Naive thymus-derived CD4-positive, alpha-beta T cell (primary cell): ENCODE measurements at regions not wholly inside any gene's neighbourhood (a gene's known extent, or its start where the extent isn't known, plus 50 kb on each side); places are given as distances from the start of the nearest gene placed in this dataset.

Experiments
- ATAC-seq: fragments of 150-1000 bp; cut with Tn5 transposase; 2 replicates; pipeline ENCODE4 v1.10.0; 2021; ENCODE audit warnings: mild to moderate bottlenecking, moderate library complexity
- CTCF ChIA-PET: fragments of 350-600 bp; sonication (Branson Sonifier 250); formaldehyde crosslinking; loops from one replicate; lab custom pipeline; 2021; ENCODE audit warnings: antibody characterized with exemption; lab: Charles Lee
- POLR2A ChIA-PET: fragments of 350-600 bp; sonication (Branson Sonifier 250); formaldehyde crosslinking; loops from one replicate; lab custom pipeline; 2021; ENCODE audit warnings: antibody characterized with exemption, inconsistent platforms; lab: Charles Lee
- DNase-seq, 9 donors: peaks; one replicate each; pipeline versions ENCODE4 v3.0.0 to v3.0.0-alpha.2; 2020 to 2022; ENCODE audit warnings: mixed read lengths in 1 of 9
- H3K27ac ChIP-seq: one replicate; pipeline ENCODE4 v1.7.0; 2013; ENCODE audit warnings: mild to moderate bottlenecking, low read depth, low read length, moderate library complexity
- H3K27me3 ChIP-seq, 2 donors: one replicate each; pipeline ENCODE4 v1.7.0; 2013; ENCODE audit warnings: low read length in 2 of 2, mild to moderate bottlenecking in 2 of 2, moderate library complexity in 2 of 2; ENCODE audit not compliant: control insufficient read depth in 2 of 2, insufficient read depth in 2 of 2
- H3K36me3 ChIP-seq, 3 experiments: 1 replicate in 2 of 3; 2 replicates in 1 of 3; pipeline ENCODE4 v1.7.0; 2013; ENCODE audit warnings: low read length in 3 of 3, mild to moderate bottlenecking in 3 of 3, moderate library complexity in 1 of 3; ENCODE audit not compliant: insufficient read depth in 3 of 3, control insufficient read depth in 2 of 3
- H3K4me1 ChIP-seq, 2 donors: one replicate each; pipeline ENCODE4 v1.7.0; 2013; ENCODE audit warnings: low read length in 2 of 2, mild to moderate bottlenecking in 2 of 2, moderate library complexity in 1 of 2; ENCODE audit not compliant: control insufficient read depth in 2 of 2, insufficient read depth in 2 of 2
- H3K4me3 ChIP-seq: 2 replicates; pipeline ENCODE4 v1.7.0; 2013; ENCODE audit warnings: mild to moderate bottlenecking, low read length
- H3K9me3 ChIP-seq, 3 experiments: 1 replicate in 2 of 3; 2 replicates in 1 of 3; pipeline ENCODE4 v1.7.0; 2013; ENCODE audit warnings: low read length in 3 of 3; ENCODE audit not compliant: control insufficient read depth in 2 of 3
- H3K27ac Mint-ChIP-seq, 9 donors: one replicate each; pipeline ENCODE4 v1.8.0; 2020 to 2022; ENCODE audit warnings: mixed read lengths in 9 of 9, mild to moderate bottlenecking in 8 of 9, moderate library complexity in 5 of 9, inconsistent platforms in 2 of 9
- H3K27me3 Mint-ChIP-seq, 5 donors: one replicate each; pipeline ENCODE4 v1.8.0; 2021 to 2022; ENCODE audit warnings: mixed read lengths in 5 of 5, mild to moderate bottlenecking in 1 of 5
- H3K36me3 Mint-ChIP-seq, 5 donors: one replicate each; pipeline ENCODE4 v1.8.0; 2020 to 2022; ENCODE audit warnings: mixed read lengths in 5 of 5, mild to moderate bottlenecking in 3 of 5, inconsistent platforms in 1 of 5
- H3K4me1 Mint-ChIP-seq, 7 donors: one replicate each; pipeline ENCODE4 v1.8.0; 2020 to 2022; ENCODE audit warnings: mixed read lengths in 7 of 7, mild to moderate bottlenecking in 3 of 7, inconsistent platforms in 1 of 7
- H3K4me3 Mint-ChIP-seq, 10 donors: one replicate each; pipeline ENCODE4 v1.8.0; 2020 to 2022; ENCODE audit warnings: mild to moderate bottlenecking in 10 of 10, mixed read lengths in 10 of 10, moderate library complexity in 6 of 10, inconsistent platforms in 2 of 10
- H3K9me3 Mint-ChIP-seq, 11 donors: one replicate each; pipeline ENCODE4 v1.8.0; 2020 to 2022; ENCODE audit warnings: mixed read lengths in 11 of 11, mild to moderate bottlenecking in 4 of 11, inconsistent platforms in 1 of 11, moderate library complexity in 1 of 11
- intact Hi-C, 2 donors: fragments of 100-400 bp; cut with micrococcal nuclease; formaldehyde crosslinking; loops; one replicate each; pipeline ENCODE4 v1.15.1; 2023

GRCh38 chr4:56104188-56104587 lies 155.4 kb downstream of the CEP135 start:
- H3K9me3 Mint-ChIP-seq = no peaks in the 10 kb centered on the region
- H3K4me3 Mint-ChIP-seq = no peak overlapping the region
- no peaks in the 10 kb centered on the region for H3K4me1 Mint-ChIP-seq
- Histone ChIP-seq H3K27me3 (no peaks in the 10 kb centered on the region), H3K9me3 (no peaks in the 10 kb centered on the region), H3K4me1 (no peaks in the 10 kb centered on the region), H3K4me3 (no peak overlapping the region), H3K36me3 (no peaks in the 10 kb centered on the region), H3K27ac (no peak overlapping the region)
- H3K27me3 Mint-ChIP-seq = peaks cover 0 to 4% (median 0%) of the 10 kb centered on the region in 5 donors
- peak overlapping the region in 1 of 9 donors; percentile 8 for H3K27ac Mint-ChIP-seq
- H3K36me3 Mint-ChIP-seq = no peaks in the 10 kb centered on the region
- CTCF ChIA-PET = no interaction called here
- ATAC-seq (no peak), DNase-seq (no peak)
- POLR2A ChIA-PET = no interaction called here
- intact Hi-C loops = no loop called here

- CTCF ChIA-PET = no interaction called here
- intact Hi-C loops = no loop called here
- Mint-ChIP-seq H3K4me1 (no peaks in the 10 kb centered on the region), H3K27me3 (peaks cover 0 to 4% (median 0%) of the 10 kb centered on the region in 5 donors), H3K4me3 (no peak overlapping the region), H3K27ac (no peak overlapping the region), H3K36me3 (no peaks in the 10 kb centered on the region), H3K9me3 (no peaks in the 10 kb centered on the region)
- H3K36me3 ChIP-seq = no peaks in the 10 kb centered on the region
- H3K4me3 ChIP-seq = no peak overlapping the region
- no peaks in the 10 kb centered on the region for H3K27me3 ChIP-seq
- H3K27ac ChIP-seq = no peak overlapping the region
- no peak for ATAC-seq
- no peak for DNase-seq
- H3K4me1 ChIP-seq = no peaks in the 10 kb centered on the region
- POLR2A ChIA-PET = no interaction called here
- no peaks in the 10 kb centered on the region for H3K9me3 ChIP-seq
These were observed 153.9 kb downstream of the CEP135 start for GRCh38 chr4:56102601-56103000.

- H3K27ac ChIP-seq = no peak overlapping the region
- Mint-ChIP-seq H3K4me1 (no peaks in the 10 kb centered on the region), H3K36me3 (no peaks in the 10 kb centered on the region), H3K9me3 (no peaks in the 10 kb centered on the region), H3K27ac (no peak overlapping the region), H3K27me3 (peaks cover 0 to 2% (median 0%) of the 10 kb centered on the region in 5 donors), H3K4me3 (no peak overlapping the region)
- no peak for ATAC-seq
- ChIA-PET CTCF (no interaction called here), POLR2A (no interaction called here)
- no peaks in the 10 kb centered on the region for H3K27me3 ChIP-seq
- no peak for DNase-seq
- no peak overlapping the region for H3K4me3 ChIP-seq
- no peaks in the 10 kb centered on the region for H3K4me1 ChIP-seq
- intact Hi-C loops = no loop called here
- H3K36me3 ChIP-seq = no peaks in the 10 kb centered on the region
- no peaks in the 10 kb centered on the region for H3K9me3 ChIP-seq
These were observed 150.6 kb downstream of the CEP135 start for GRCh38 chr4:56099378-56099786.

- no peaks in the 10 kb centered on the region for H3K36me3 Mint-ChIP-seq
- Histone ChIP-seq H3K36me3 (no peaks in the 10 kb centered on the region), H3K4me1 (no peaks in the 10 kb centered on the region), H3K27me3 (no peaks in the 10 kb centered on the region), H3K27ac (no peak overlapping the region), H3K4me3 (no peak overlapping the region), H3K9me3 (no peaks in the 10 kb centered on the region)
- H3K27ac Mint-ChIP-seq = no peak overlapping the region
- no peak for ATAC-seq
- H3K9me3 Mint-ChIP-seq = no peaks in the 10 kb centered on the region
- intact Hi-C loops = no loop called here
- H3K4me1 Mint-ChIP-seq = no peaks in the 10 kb centered on the region
- no peak for DNase-seq
- CTCF ChIA-PET = no interaction called here
- peaks cover 0 to 5% (median 0%) of the 10 kb centered on the region in 5 donors for H3K27me3 Mint-ChIP-seq
- H3K4me3 Mint-ChIP-seq = no peak overlapping the region
- POLR2A ChIA-PET = no interaction called here
These were observed 144.8 kb downstream of the CEP135 start for GRCh38 chr4:56093576-56093975.

- intact Hi-C loops = no loop called here
- POLR2A ChIA-PET = no interaction called here
- Histone ChIP-seq H3K27ac (no peak overlapping the region), H3K36me3 (no peaks in the 10 kb centered on the region), H3K4me3 (no peak overlapping the region), H3K9me3 (no peaks in the 10 kb centered on the region), H3K27me3 (no peaks in the 10 kb centered on the region), H3K4me1 (no peaks in the 10 kb centered on the region)
- no peaks in the 10 kb centered on the region for H3K9me3 Mint-ChIP-seq
- H3K27me3 Mint-ChIP-seq = peaks cover 0 to 5% (median 0%) of the 10 kb centered on the region in 5 donors
- ATAC-seq (no peak), DNase-seq (no peak)
- no peaks in the 10 kb centered on the region for H3K4me1 Mint-ChIP-seq
- no peaks in the 10 kb centered on the region for H3K36me3 Mint-ChIP-seq
- no peak overlapping the region for H3K27ac Mint-ChIP-seq
- CTCF ChIA-PET = no interaction called here
- H3K4me3 Mint-ChIP-seq = no peak overlapping the region
These were observed 143.8 kb downstream of the CEP135 start for GRCh38 chr4:56092540-56092939.

- intact Hi-C loops = no loop called here
- H3K9me3 ChIP-seq = no peaks in the 10 kb centered on the region
- no peaks in the 10 kb centered on the region for H3K27me3 ChIP-seq
- no peaks in the 10 kb centered on the region for H3K36me3 ChIP-seq
- ATAC-seq (no peak), DNase-seq (no peak)
- Mint-ChIP-seq H3K27ac (no peak overlapping the region), H3K36me3 (no peaks in the 10 kb centered on the region), H3K4me3 (no peak overlapping the region), H3K4me1 (no peaks in the 10 kb centered on the region), H3K9me3 (no peaks in the 10 kb centered on the region), H3K27me3 (peaks cover 0 to 5% (median 0%) of the 10 kb centered on the region in 5 donors)
- no peaks in the 10 kb centered on the region for H3K4me1 ChIP-seq
- no peak overlapping the region for H3K27ac ChIP-seq
- no peak overlapping the region for H3K4me3 ChIP-seq
- POLR2A ChIA-PET = interaction anchor here (0.6 kb wide), 1 partner anchor 30 kb away, joined by 4 read pairs; no protein-coding TSS in a partner anchor
- CTCF ChIA-PET = no interaction called here
These were observed 137.8 kb downstream of the CEP135 start for GRCh38 chr4:56086561-56086960.

- Histone ChIP-seq H3K36me3 (no peaks in the 10 kb centered on the region), H3K4me1 (no peaks in the 10 kb centered on the region), H3K27ac (no peak overlapping the region), H3K27me3 (no peaks in the 10 kb centered on the region), H3K9me3 (no peaks in the 10 kb centered on the region), H3K4me3 (no peak overlapping the region)
- no peak for DNase-seq
- H3K36me3 Mint-ChIP-seq = no peaks in the 10 kb centered on the region
- H3K4me3 Mint-ChIP-seq = no peak overlapping the region
- ATAC-seq = no peak
- POLR2A ChIA-PET = interaction anchor here (0.6 kb wide), 1 partner anchor 30 kb away, joined by 4 read pairs; no protein-coding TSS in a partner anchor
- no peaks in the 10 kb centered on the region for H3K9me3 Mint-ChIP-seq
- H3K27ac Mint-ChIP-seq = no peak overlapping the region
- peaks cover 0 to 5% (median 0%) of the 10 kb centered on the region in 5 donors for H3K27me3 Mint-ChIP-seq
- no peaks in the 10 kb centered on the region for H3K4me1 Mint-ChIP-seq
- CTCF ChIA-PET = no interaction called here
- intact Hi-C loops = no loop called here
These were observed 137.4 kb downstream of the CEP135 start for GRCh38 chr4:56086073-56086541.
